ENCODE measurements at regions not wholly inside any gene's neighbourhood (a gene's known extent, or its start where the extent isn't known, plus 50 kb on each side); places are given as distances from the start of the nearest gene placed in this dataset.

- FAIRE-seq (no peak), DNase-seq (ENCODE audit: low read depth, low spot score) (no peak)
- no peak for TF ChIP-seq CTCF (optimal IDR thresholded peaks at IDR 0.05 in 1 of 3, IDR thresholded peaks at IDR 0.05 in 1 of 3, conservative IDR thresholded peaks at IDR 0.05 in 1 of 3; ENCODE audit: extremely low read depth in 1 of 3, insufficient read depth in 2 of 3, low read length in 3 of 3)
- no peak for TF ChIP-seq EZH2 (IDR thresholded peaks at IDR 0.05; ENCODE audit: low read length)
- H3K79me2 ChIP-seq (ENCODE audit: control insufficient read depth, insufficient read depth, low read length), result no peaks in the 10 kb centered on the region
- no peaks in the 10 kb centered on the region for H3K36me3 ChIP-seq (ENCODE audit: control insufficient read depth in 2 of 2, extremely low read depth in 1 of 2, insufficient read depth in 2 of 2, low read length in 2 of 2)
- H3K27me3 ChIP-seq (ENCODE audit: control insufficient read depth, extremely low read depth, insufficient read depth, low read length), result no peaks in the 10 kb centered on the region
- no peak overlapping the region for H3K27ac ChIP-seq (ENCODE audit: control insufficient read depth, insufficient read depth, low read length)
- H3K4me1 ChIP-seq (ENCODE audit: control insufficient read depth, extremely low read depth, insufficient read depth, low read length), result no peaks in the 10 kb centered on the region
- no peaks in the 10 kb centered on the region for H3K9me1 ChIP-seq (ENCODE audit: control insufficient read depth, extremely low read depth, insufficient read depth, low read length)
- no peaks in the 10 kb centered on the region for H4K20me1 ChIP-seq (ENCODE audit: control insufficient read depth, extremely low read depth, insufficient read depth, low read length)
- H3K4me2 ChIP-seq (ENCODE audit: control insufficient read depth, extremely low read depth, insufficient read depth, low read depth, low read length), result no peak overlapping the region
- dilution Hi-C loops (cut with MboI; ENCODE audit: extremely low pct_ligation_motif_present, low sequenced_read_pairs), result no loop called here
- no peak overlapping the region for H3K9ac ChIP-seq (ENCODE audit: control insufficient read depth, extremely low read depth, insufficient read depth, low read length)
- H3K9me3 ChIP-seq (ENCODE audit: control insufficient read depth, low read depth, low read length), result no peaks in the 10 kb centered on the region
- H3K4me3 ChIP-seq (ENCODE audit: control insufficient read depth in 2 of 3, extremely low read depth in 1 of 3, insufficient read depth in 2 of 3, low read depth in 1 of 3, low read length in 3 of 3), result no peak overlapping the region
- no peak overlapping the region for H2AFZ ChIP-seq (ENCODE audit: control insufficient read depth, low read length)
Measured at GRCh38 chr15:94704421-94704820, 473.1 kb downstream of the MCTP2 start.

GRCh38 chr15:94704946-94705345 is 473.6 kb downstream of the MCTP2 start:
- Histone ChIP-seq H3K79me2 (ENCODE audit: control insufficient read depth, insufficient read depth, low read length) (no peaks in the 10 kb centered on the region), H3K9me1 (ENCODE audit: control insufficient read depth, extremely low read depth, insufficient read depth, low read length) (no peaks in the 10 kb centered on the region), H3K27ac (ENCODE audit: control insufficient read depth, insufficient read depth, low read length) (no peak overlapping the region), H3K4me3 (ENCODE audit: control insufficient read depth in 2 of 3, extremely low read depth in 1 of 3, insufficient read depth in 2 of 3, low read depth in 1 of 3, low read length in 3 of 3) (no peak overlapping the region), H3K27me3 (ENCODE audit: control insufficient read depth, extremely low read depth, insufficient read depth, low read length) (no peaks in the 10 kb centered on the region), H2AFZ (ENCODE audit: control insufficient read depth, low read length) (no peak overlapping the region), H3K36me3 (ENCODE audit: control insufficient read depth in 2 of 2, extremely low read depth in 1 of 2, insufficient read depth in 2 of 2, low read length in 2 of 2) (no peaks in the 10 kb centered on the region), H3K4me1 (ENCODE audit: control insufficient read depth, extremely low read depth, insufficient read depth, low read length) (no peaks in the 10 kb centered on the region), H3K4me2 (ENCODE audit: control insufficient read depth, extremely low read depth, insufficient read depth, low read depth, low read length) (no peak overlapping the region), H4K20me1 (ENCODE audit: control insufficient read depth, extremely low read depth, insufficient read depth, low read length) (no peaks in the 10 kb centered on the region), H3K9ac (ENCODE audit: control insufficient read depth, extremely low read depth, insufficient read depth, low read length) (no peak overlapping the region), H3K9me3 (ENCODE audit: control insufficient read depth, low read depth, low read length) (no peaks in the 10 kb centered on the region)
- TF ChIP-seq EZH2 (IDR thresholded peaks at IDR 0.05; ENCODE audit: low read length) (no peak), CTCF (optimal IDR thresholded peaks at IDR 0.05 in 1 of 3, IDR thresholded peaks at IDR 0.05 in 1 of 3, conservative IDR thresholded peaks at IDR 0.05 in 1 of 3; ENCODE audit: extremely low read depth in 1 of 3, insufficient read depth in 2 of 3, low read length in 3 of 3) (no peak)
- FAIRE-seq, result no peak
- DNase-seq (ENCODE audit: low read depth, low spot score), result no peak
- dilution Hi-C loops (cut with MboI; ENCODE audit: extremely low pct_ligation_motif_present, low sequenced_read_pairs), result no loop called here

Data from keratinocyte (primary cell).